ENCODE measurements at regions not wholly inside any gene's neighbourhood (a gene's known extent, or its start where the extent isn't known, plus 50 kb on each side); places are given as distances from the start of the nearest gene placed in this dataset.

GRCh38 chr13:75913925-75914324 is 277.8 kb downstream of the LMO7 start:
- TF ChIP-seq EZH2 (IDR thresholded peaks at IDR 0.05; ENCODE audit: borderline replicate concordance, low read depth, low read length, severe bottlenecking) (no peak), POLR2AphosphoS5 (IDR thresholded peaks at IDR 0.05; ENCODE audit: insufficient read depth, low read depth, low read length) (no peak), POLR2A (IDR thresholded peaks at IDR 0.05; ENCODE audit: low read depth, low read length) (no peak), MYC (IDR thresholded peaks at IDR 0.05; ENCODE audit: low read depth, low read length) (no peak), GATA2 (IDR thresholded peaks at IDR 0.05; ENCODE audit: insufficient read depth, insufficient read length, low read depth, low read length) (no peak), FOS (IDR thresholded peaks at IDR 0.05; ENCODE audit: borderline replicate concordance, insufficient read depth, low read length) (no peak), JUN (IDR thresholded peaks at IDR 0.05; ENCODE audit: borderline replicate concordance, insufficient read depth, insufficient read length, low read depth) (no peak)
- TF ChIP-seq, protein P1, sequence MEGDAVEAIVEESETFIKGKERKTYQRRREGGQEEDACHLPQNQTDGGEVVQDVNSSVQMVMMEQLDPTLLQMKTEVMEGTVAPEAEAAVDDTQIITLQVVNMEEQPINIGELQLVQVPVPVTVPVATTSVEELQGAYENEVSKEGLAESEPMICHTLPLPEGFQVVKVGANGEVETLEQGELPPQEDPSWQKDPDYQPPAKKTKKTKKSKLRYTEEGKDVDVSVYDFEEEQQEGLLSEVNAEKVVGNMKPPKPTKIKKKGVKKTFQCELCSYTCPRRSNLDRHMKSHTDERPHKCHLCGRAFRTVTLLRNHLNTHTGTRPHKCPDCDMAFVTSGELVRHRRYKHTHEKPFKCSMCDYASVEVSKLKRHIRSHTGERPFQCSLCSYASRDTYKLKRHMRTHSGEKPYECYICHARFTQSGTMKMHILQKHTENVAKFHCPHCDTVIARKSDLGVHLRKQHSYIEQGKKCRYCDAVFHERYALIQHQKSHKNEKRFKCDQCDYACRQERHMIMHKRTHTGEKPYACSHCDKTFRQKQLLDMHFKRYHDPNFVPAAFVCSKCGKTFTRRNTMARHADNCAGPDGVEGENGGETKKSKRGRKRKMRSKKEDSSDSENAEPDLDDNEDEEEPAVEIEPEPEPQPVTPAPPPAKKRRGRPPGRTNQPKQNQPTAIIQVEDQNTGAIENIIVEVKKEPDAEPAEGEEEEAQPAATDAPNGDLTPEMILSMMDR (IDR thresholded peaks at IDR 0.05; ENCODE audit: extremely low read depth in 1 of 2, insufficient read depth in 1 of 2, low read depth in 1 of 2, low read length in 2 of 2), result no peak

Measured in endothelial cell of umbilical vein (primary cell).